Panc1 (cell line): ENCODE measurements at regions not wholly inside any gene's neighbourhood (a gene's known extent, or its start where the extent isn't known, plus 50 kb on each side); places are given as distances from the start of the nearest gene placed in this dataset.

Experiments used
- ATAC-seq: fragments of 200-7000 bp; cut with Tn5 transposase; 2 replicates; pipeline ENCODE4 v1.9.1; 2020; ENCODE audit warnings: mild to moderate bottlenecking, moderate library complexity
- BruUV-seq: library from RNA; stranded (reverse); fragments of 400-500 nt; replicated peaks from 2 replicates; lab custom pipeline; 2021; lab: Mats Ljungman, UMichigan
- CTCF ChIA-PET: fragments of 300-600 bp; sonication (Branson Sonifier 250); formaldehyde crosslinking; loops from one replicate; lab custom pipeline; 2022; ENCODE audit warnings: antibody characterized with exemption; lab: Charles Lee
- POLR2A ChIA-PET: fragments of 300-600 bp; sonication (Branson Sonifier 250); formaldehyde crosslinking; loops from one replicate; lab custom pipeline; 2022; ENCODE audit warnings: antibody characterized with exemption; lab: Charles Lee
- DNase-seq: peaks from one replicate; pipeline ENCODE4 v3.0.0-alpha.2; 2010; ENCODE audit warnings: low read depth, low spot score
- H3K27ac ChIP-seq: 2 replicates; pipeline ENCODE4 v1.5.1; 2011; ENCODE audit warnings: mild to moderate bottlenecking, low read length, inconsistent platforms
- H3K27me3 ChIP-seq: fragments of 200-500 bp; sonication (Bioruptor generic); 2 replicates; pipeline ENCODE4 v1.6.0; 2014; ENCODE audit warnings: low read length, inconsistent platforms; ENCODE audit not compliant: control insufficient read depth, insufficient read depth
- H3K36me3 ChIP-seq: fragments of 200-500 bp; sonication (Bioruptor generic); 2 replicates; pipeline ENCODE4 v1.5.1; 2014; ENCODE audit warnings: inconsistent platforms, mild to moderate bottlenecking, low read length, moderate library complexity; ENCODE audit not compliant: control insufficient read depth, insufficient read depth
- H3K4me1 ChIP-seq: 2 replicates; pipeline ENCODE4 v1.5.1; 2011; ENCODE audit warnings: inconsistent platforms, mild to moderate bottlenecking, low read length, moderate library complexity; ENCODE audit not compliant: control insufficient read depth, insufficient read depth
- H3K4me3 ChIP-seq, 2 experiments: 2 replicates each; pipeline ENCODE4 v1.5.1; 2011 to 2012; ENCODE audit warnings: low read depth in 2 of 2, low read length in 2 of 2, mild to moderate bottlenecking in 2 of 2, inconsistent platforms in 1 of 2, moderate library complexity in 1 of 2
- H3K9me3 ChIP-seq: fragments of 200-500 bp; sonication (Bioruptor generic); 2 replicates; pipeline ENCODE4 v1.5.1; 2014; ENCODE audit warnings: low read depth, mild to moderate bottlenecking, inconsistent platforms, low read length, moderate library complexity; ENCODE audit not compliant: control insufficient read depth, insufficient read depth
- POLR2AphosphoS5 ChIP-seq: IDR thresholded peaks from 2 replicates; pipeline ENCODE4 v1.6.1; 2012; ENCODE audit warnings: mild to moderate bottlenecking, low read depth, low read length, moderate library complexity
- SIN3A ChIP-seq: IDR thresholded peaks from 2 replicates; pipeline ENCODE4 v1.6.1; 2012; ENCODE audit warnings: low read depth, mild to moderate bottlenecking, low read length, moderate library complexity, borderline replicate concordance; ENCODE audit not compliant: insufficient read depth
- TCF7L2 ChIP-seq: IDR thresholded peaks from 2 replicates; pipeline ENCODE4 v1.6.1; 2011; ENCODE audit warnings: mild to moderate bottlenecking, low read depth, low read length, inconsistent platforms
- in situ Hi-C: cut with HindIII; loops from 2 replicates; pipeline ENCODE4 v1.10.0; 2016; ENCODE audit warnings: low sequenced_read_pairs, low pct_unique_long_range_greater_than_20kb
- intact Hi-C: fragments of 100-400 bp; cut with micrococcal nuclease; formaldehyde crosslinking; loops from one replicate; pipeline ENCODE4 v1.10.0; 2022; ENCODE audit not compliant: unreplicated experiment
- TF ChIP-seq, protein P1 (sequence below), 2 experiments: IDR thresholded peaks; 2 replicates each; pipeline ENCODE4 v1.6.1; 2011 to 2012; ENCODE audit warnings: low read depth in 2 of 2, control low read depth in 1 of 2, low read length in 1 of 2, mild to moderate bottlenecking in 1 of 2, moderate library complexity in 1 of 2; ENCODE audit not compliant: insufficient read depth in 1 of 2
- TF ChIP-seq, protein P2 (sequence below): fragments of 450-650 bp; IDR thresholded peaks from 2 replicates; pipeline ENCODE4 v1.5.1; 2017; ENCODE audit warnings: mild to moderate bottlenecking

DNA sequence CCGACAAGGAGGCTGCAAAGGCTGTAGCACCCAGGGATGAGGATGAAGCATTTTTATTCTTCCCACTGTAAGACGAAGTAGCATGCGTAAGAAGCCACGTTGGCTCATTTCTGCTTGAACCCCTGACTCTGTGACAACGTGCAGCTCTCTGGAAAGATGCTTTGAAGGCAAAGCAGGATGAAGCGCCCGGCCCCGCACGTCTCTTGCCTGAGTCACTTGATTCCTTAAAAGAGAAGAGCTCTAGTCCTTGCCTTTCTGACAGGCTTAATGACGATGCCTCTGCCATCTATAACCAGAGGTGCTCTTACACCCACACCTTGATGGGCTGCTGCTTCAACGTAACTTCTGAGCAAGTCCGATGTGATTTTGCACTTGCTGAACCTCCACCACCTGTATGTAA lies 76.7 kb upstream of the MED9 start:
- intact Hi-C loops = no loop called here
- POLR2A ChIA-PET = no interaction called here

DNA sequence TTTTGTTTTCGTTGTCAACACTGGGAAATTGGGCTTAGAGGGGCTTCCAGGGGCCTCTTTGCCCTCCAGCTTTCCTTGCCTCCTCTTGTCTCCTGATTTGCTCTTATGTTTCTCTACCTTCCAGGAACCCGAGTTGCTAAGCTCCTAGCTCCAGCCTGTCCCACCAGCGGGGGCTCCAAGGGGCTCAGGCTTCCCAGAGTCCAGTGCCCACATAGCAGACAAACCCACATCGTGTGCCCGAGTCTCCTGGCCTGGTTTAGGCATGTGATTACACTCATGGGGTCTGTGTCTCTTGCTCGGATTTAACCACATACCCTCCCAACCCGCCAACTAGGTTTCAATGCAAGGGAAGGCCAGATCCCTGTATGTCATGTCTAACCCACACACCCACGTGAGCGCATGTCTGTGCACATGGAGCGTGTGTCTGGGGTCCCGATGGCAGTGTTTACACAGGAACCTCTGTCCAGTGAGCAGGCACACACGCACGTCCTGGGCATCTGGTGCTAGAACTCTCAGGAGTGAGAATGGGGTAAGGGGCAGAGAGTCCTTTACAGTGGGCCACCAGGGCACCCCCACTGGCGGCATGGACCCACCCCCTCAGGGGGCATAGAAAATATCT lies 76.1 kb upstream of the MED9 start:
- no peaks in the 10 kb centered on the region for H3K9me3 ChIP-seq
- no peaks in the 10 kb centered on the region for H3K27me3 ChIP-seq
- ChIA-PET POLR2A (no interaction called here), CTCF (no interaction called here)
- no TSS peak for BruUV-seq
- ATAC-seq (no peak), DNase-seq (no peak)
- no peaks in the 10 kb centered on the region for H3K4me1 ChIP-seq
- intact Hi-C loops (no loop called here), in situ Hi-C loops (no loop called here)
- no peak overlapping the region for H3K27ac ChIP-seq
- TF ChIP-seq, protein P1, sequence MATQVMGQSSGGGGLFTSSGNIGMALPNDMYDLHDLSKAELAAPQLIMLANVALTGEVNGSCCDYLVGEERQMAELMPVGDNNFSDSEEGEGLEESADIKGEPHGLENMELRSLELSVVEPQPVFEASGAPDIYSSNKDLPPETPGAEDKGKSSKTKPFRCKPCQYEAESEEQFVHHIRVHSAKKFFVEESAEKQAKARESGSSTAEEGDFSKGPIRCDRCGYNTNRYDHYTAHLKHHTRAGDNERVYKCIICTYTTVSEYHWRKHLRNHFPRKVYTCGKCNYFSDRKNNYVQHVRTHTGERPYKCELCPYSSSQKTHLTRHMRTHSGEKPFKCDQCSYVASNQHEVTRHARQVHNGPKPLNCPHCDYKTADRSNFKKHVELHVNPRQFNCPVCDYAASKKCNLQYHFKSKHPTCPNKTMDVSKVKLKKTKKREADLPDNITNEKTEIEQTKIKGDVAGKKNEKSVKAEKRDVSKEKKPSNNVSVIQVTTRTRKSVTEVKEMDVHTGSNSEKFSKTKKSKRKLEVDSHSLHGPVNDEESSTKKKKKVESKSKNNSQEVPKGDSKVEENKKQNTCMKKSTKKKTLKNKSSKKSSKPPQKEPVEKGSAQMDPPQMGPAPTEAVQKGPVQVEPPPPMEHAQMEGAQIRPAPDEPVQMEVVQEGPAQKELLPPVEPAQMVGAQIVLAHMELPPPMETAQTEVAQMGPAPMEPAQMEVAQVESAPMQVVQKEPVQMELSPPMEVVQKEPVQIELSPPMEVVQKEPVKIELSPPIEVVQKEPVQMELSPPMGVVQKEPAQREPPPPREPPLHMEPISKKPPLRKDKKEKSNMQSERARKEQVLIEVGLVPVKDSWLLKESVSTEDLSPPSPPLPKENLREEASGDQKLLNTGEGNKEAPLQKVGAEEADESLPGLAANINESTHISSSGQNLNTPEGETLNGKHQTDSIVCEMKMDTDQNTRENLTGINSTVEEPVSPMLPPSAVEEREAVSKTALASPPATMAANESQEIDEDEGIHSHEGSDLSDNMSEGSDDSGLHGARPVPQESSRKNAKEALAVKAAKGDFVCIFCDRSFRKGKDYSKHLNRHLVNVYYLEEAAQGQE (IDR thresholded peaks at IDR 0.05; ENCODE audit: insufficient read depth in 1 of 2, low read depth in 2 of 2, low read length in 1 of 2) = no peak
- TF ChIP-seq, protein P2, sequence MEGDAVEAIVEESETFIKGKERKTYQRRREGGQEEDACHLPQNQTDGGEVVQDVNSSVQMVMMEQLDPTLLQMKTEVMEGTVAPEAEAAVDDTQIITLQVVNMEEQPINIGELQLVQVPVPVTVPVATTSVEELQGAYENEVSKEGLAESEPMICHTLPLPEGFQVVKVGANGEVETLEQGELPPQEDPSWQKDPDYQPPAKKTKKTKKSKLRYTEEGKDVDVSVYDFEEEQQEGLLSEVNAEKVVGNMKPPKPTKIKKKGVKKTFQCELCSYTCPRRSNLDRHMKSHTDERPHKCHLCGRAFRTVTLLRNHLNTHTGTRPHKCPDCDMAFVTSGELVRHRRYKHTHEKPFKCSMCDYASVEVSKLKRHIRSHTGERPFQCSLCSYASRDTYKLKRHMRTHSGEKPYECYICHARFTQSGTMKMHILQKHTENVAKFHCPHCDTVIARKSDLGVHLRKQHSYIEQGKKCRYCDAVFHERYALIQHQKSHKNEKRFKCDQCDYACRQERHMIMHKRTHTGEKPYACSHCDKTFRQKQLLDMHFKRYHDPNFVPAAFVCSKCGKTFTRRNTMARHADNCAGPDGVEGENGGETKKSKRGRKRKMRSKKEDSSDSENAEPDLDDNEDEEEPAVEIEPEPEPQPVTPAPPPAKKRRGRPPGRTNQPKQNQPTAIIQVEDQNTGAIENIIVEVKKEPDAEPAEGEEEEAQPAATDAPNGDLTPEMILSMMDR = no peak
- no peak for TF ChIP-seq POLR2AphosphoS5
- no peak for TF ChIP-seq TCF7L2
- TF ChIP-seq SIN3A = no peak
- no peak overlapping the region for H3K4me3 ChIP-seq
- H3K36me3 ChIP-seq = no peaks in the 10 kb centered on the region

More for the DNA sequence above, 76.7 kb upstream of the MED9 start:
- TF ChIP-seq, protein P2 = no peak
- TF ChIP-seq, protein P1 (IDR thresholded peaks at IDR 0.05; ENCODE audit: insufficient read depth in 1 of 2, low read depth in 2 of 2, low read length in 1 of 2) = no peak
- TF ChIP-seq POLR2AphosphoS5 (no peak), TCF7L2 (no peak), SIN3A (no peak)
- ATAC-seq (no peak), DNase-seq (no peak)
- no TSS peak for BruUV-seq
- Histone ChIP-seq H3K4me3 (no peak overlapping the region), H3K36me3 (no peaks in the 10 kb centered on the region), H3K27me3 (no peaks in the 10 kb centered on the region), H3K4me1 (no peaks in the 10 kb centered on the region), H3K27ac (no peak overlapping the region), H3K9me3 (no peaks in the 10 kb centered on the region)
- in situ Hi-C loops = no loop called here
- CTCF ChIA-PET = no interaction called here
